HG02610 (cell line): ENCODE measurements at regions not wholly inside any gene's neighbourhood (a gene's known extent, or its start where the extent isn't known, plus 50 kb on each side); places are given as distances from the start of the nearest gene placed in this dataset.

Source experiments
- ATAC-seq: cut with Tn5 transposase; IDR thresholded peaks from one replicate; pipeline ENCODE4 v1.9.1; 2021; ENCODE audit warnings: mild to moderate bottlenecking, moderate library complexity; ENCODE audit not compliant: unreplicated experiment

DNA sequence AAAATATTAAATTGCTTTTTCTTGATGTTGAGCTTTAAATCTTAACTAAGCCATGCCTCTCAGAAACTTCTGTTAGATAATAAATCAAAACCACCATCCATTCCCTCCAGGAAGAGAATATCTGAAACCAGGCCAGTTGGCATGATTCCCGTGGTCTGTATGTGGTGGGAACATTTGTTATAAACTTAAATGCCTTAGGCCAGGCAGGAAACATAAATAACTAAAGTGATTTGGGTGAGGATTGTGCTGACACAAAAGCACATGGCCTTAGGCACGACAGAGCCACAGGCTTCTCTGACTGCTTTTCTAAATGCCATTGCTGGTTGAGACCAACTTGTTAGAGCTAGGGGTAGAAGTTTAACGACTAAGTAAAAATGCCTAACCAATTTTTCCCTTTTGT is 255.9 kb downstream of the GABRG2 start:
- no peak for ATAC-seq

DNA sequence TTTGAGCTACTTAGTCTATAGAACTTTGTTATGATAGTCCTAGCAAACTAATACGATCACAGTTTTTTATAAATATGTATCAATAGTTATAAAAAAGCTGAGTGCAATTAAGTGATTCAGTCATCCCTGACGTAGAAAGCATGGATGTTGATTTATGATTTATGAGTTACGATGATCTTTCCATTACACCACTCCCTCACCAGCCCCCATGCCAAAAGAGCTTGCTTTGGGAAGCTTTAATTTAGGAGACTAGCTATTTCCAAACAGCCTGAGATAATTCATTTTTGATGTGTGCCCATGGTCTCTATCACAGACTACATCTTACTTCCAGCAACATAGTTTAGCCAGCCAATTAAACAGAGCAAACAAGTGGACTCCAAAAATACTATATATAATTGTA is 256.8 kb downstream of the GABRG2 start:
- ATAC-seq, result no peak

DNA sequence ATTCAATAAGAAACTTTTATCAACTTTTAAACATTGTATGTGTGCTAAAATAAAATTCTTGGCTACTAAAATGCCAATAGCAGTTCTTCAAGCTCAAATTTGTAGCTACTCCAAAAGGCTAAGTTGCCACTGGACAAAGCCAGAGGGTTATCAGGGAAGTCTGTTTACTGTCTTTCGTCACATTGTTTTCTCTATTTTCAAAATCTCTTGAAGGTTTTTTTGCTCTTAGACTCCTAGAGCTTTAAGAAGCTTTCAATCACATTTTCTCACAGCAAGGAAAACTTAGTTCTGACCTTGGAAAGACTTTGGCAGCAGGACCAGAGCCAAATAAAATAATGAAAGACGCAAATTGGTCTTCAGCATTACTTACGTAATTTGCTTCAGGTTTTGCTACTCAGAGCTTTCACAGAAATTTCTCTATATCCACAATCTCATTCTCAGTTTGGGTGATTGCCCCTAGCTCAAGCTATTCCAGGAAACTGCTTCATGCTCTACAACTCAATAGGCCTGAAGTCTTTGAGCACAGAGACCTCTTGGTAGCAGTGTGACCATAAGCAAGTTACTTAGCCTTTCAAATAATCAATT is 257.7 kb downstream of the GABRG2 start:
- ATAC-seq, result no peak

DNA sequence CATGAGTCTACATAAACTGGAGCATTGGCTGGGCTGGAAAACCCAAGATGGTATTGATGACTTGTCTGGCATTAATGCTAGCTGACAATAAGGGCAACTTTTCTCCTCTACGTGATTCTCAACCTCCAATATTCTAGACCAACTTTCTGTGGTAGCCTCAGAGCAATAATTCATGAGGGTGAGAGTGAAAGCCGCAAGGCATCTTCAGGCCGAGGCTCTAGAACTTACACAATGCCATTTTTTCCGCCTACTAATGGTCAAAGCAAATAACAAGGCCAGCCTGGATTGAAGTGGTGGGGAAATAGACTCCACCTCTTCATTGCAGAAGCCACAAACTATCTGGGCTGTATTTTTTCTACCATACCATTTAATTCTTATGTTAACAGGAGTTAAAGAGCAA is 267.4 kb downstream of the GABRG2 start:
- no peak for ATAC-seq

DNA sequence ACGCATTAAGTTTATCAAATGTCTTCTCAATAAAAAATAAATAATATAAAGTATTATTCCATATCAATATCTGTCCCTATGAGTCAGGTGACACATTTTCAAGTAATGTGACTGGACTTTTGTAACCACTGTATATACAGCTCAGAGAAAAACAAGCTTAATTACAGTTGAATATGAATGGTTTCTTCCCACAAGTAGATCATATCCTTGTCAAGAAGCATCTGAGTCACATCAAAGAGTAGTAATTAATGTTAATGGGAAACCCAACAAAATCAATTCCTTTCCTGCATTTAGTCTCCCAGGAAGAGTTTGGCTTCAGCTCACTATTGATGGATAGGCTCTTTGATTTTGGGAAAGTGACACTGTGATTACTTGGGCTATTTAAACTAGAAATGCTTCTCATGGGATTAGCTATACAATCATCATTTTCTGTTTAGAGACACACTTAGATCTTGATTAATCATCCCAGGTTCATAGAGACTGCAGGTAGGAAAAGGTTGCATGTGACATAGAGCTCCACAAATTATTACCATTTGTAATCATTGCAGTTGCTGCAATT is 292.9 kb downstream of the GABRG2 start:
- ATAC-seq, result no peak

DNA sequence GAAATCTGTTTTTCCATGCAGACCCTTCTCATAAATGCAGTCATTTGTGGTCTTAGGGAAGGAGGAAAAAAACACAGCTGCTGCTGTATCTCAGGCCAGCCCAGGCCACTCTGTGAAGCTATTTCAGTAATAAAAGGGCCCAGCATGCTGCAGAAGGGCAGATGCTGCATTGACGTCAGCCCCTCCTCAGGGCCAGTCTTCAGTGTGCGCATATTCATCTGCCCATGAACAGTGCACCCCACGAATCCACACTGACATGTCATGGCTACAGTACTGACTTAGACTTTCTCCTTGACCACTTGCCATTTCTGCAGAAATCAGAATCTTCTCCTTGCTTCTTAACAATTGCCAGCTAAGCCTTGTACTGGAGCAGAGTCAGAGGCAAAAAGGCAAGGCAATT is 304.7 kb downstream of the GABRG2 start:
- no peak for ATAC-seq

DNA sequence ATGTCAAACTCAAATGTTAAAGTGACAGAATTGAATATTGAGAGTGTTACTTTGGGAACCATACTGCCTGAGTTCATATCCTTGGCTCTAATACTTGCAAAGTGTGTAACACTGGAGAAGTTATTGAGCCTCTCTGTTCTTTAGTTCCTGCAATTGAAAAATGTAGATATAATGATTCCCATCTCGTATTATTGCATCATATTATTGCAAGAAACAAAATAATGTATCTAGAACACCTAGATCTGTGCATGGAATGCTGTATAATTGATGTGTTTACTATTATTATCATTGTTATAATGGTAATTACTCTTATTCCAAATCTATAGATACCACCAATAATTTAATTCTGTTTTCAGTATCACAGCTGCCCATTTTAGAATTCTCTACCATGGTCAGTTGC is 310.3 kb downstream of the GABRG2 start:
- no peak for ATAC-seq

DNA sequence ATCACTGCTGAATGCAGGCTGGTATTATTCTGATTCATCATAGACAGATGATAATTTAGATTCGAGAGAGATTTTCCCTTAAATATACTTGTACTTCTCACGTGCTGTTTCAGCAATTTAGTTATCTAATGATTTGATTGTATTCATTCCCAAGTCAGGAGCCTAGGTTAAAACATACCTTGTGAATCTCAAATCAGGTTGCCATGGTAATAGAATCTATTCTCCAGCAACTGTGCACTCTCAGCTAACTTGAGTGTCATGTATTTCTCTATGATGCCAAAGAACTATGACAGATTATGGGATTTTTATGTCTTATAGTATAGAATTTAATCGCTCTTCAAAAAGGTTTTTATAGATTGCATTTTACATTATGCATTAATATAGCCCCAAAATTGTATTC is 315.3 kb downstream of the GABRG2 start:
- ATAC-seq, result no peak

DNA sequence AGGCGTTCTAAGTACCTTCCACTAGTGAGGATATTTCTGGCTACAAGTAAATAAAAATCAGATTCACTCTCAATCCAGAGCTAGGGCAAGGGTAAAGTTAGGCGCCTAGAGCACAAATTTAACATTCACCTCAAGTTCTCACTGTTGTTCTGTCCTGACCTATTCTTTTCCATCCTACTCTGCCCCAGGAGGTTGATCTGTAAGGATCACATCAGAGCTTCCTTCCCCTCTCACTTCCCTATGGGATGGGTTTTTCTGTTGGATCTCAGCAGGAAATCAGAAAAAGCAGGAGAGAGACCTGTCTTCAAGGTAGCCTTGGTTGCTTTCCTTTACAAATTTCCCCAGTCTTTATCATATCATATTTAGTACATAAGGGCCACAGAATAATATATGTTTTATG is 316.7 kb downstream of the GABRG2 start:
- no peak for ATAC-seq

DNA sequence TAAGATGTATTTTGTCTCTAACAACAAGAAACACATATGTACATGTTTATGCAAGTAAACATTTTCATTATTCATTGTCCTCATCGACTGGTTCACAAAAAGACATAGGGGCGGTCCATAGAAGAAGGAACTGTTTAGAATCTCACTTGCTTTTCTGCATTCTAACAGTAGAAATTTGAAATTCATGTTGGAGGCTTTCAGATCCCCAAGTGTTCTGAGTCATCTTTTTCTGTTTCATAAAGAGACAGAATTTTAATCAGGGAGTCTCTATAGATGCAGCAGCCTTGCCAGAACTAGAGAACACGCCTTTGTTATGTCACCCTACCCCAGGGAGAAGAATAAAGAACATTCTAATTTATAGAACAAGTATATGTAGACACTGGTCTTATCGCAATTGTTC is 324.3 kb downstream of the GABRG2 start:
- ATAC-seq, result no peak

DNA sequence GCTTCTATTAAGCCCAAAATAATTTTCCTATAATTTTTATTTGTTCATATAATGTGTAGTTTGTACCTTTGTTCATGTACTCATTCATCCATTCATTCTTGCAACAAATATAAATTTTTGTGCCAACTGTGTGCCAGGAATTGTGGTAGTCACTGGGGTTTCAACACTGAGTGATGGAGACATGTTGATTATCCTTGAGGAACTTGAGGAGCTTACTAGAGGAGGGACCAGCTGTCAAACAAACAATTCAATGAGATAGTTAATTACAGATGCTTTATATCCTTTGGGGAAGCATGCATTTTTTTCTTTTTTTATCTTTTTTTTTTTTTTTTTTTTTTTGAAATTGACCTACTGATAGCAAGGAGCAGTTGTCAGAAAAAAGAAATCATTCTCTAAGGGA is 324.8 kb downstream of the GABRG2 start:
- no peak for ATAC-seq

DNA sequence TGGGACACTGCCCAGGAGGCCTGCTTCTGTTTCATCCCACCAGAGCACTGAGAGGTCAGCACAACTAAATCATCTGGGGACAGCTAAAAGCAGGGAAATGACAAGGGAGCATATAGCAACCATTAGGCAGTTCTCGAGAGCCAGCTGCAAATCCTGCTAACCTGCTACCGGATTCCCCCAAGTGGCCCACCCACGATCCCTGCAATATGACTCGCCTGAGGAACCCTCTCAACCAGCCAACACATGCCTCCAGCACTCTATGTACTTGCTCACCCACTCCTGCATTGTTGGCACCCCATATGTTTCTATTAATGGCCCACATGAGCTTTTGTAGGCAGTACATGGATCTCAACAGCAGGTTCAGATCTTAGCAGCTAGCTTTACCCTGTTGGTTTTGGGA is 326.0 kb downstream of the GABRG2 start:
- ATAC-seq, result no peak

DNA sequence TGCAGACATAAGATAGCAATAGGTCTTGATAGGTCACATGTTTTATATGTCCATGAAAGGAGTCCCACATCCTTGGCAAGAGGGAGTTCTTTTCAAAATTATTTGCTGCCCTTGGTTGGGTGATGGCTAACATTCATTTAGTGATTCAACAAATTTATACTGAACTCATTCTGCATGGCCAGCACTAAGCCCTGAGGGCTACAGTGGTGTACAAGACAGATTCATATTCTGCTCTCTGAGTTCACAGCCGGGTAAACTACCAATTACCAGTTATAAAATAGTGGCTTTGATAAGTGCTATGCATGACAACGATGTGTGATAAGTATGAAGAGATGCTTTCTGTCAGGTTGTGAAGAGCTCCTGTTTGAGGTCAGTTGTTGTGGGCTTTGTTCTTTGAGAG is 340.0 kb downstream of the GABRG2 start:
- ATAC-seq, result no peak

DNA sequence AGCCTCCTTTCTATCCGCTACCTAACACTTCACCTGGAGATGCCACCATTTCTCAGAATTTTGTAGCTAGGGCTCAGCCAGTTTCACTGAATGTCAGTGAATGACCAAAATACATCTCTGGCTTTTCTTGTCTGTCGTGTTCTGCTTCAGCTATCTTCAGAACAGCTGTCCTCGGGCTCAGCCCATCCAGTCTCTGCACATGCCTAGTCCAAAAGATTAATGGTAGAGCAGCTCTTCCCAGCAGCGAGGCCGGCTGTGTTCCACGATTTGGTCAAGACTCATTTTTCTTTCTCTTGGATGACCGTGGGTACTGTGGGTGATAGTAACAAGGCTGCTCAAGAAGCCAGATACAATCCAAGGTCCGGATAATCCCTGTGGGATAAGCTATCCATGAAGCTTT is 342.8 kb downstream of the GABRG2 start:
- ATAC-seq, result no peak

DNA sequence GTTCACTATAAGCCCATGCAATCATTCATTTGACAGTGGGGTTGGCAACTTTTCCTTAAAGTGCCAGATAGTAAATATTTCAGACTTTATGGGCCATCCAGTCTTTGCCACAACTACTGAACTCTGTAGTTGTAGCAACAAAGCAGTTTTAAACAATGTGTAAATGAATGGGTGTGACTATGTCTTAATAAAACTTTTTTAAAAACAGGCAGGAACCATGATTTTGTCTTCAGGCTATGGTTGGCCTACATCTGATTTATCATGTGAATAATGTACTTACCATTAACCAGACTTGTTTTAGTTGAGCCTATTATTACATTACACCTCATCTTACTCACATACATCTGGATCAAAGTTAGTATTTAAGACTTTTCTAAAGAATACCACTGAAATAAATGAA is 361.6 kb downstream of the GABRG2 start:
- ATAC-seq, result no peak

DNA sequence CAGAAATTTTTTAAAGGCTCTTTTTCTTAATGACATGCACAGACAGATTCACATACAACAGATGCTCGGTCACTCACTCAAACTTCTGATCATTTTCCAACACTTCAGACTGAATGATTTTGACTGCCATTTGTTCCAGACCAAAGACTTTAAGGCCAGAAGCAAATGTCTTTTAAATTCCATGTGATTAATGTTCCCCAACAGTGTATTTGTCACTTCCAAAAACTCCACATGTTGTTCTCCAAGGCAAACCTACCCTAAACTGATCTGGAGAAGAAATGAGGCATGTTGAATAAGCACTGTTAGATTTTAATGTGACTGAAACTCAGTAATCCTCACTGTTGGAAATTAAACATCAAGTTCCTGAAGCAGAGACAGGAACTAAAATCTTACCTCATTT is 366.7 kb downstream of the GABRG2 start:
- ATAC-seq, result no peak

DNA sequence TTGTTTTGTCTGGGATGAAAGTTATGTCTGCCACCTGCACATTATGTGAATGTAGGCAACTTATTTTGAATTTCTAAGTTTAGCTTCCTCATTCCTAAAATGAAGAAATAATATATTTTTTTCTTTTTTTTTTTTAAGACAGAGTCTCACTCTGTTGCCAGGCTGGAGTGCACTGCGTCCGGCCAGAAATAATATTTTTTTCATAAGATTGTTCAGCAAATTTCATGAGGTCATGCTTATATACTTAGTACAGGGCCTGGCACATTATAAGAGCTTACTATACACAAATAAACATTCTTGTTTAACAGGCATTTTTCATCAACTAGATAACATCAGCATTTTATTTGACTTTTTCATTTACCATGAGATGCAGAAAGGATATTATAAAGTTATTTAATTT is 368.5 kb downstream of the GABRG2 start:
- no peak for ATAC-seq

DNA sequence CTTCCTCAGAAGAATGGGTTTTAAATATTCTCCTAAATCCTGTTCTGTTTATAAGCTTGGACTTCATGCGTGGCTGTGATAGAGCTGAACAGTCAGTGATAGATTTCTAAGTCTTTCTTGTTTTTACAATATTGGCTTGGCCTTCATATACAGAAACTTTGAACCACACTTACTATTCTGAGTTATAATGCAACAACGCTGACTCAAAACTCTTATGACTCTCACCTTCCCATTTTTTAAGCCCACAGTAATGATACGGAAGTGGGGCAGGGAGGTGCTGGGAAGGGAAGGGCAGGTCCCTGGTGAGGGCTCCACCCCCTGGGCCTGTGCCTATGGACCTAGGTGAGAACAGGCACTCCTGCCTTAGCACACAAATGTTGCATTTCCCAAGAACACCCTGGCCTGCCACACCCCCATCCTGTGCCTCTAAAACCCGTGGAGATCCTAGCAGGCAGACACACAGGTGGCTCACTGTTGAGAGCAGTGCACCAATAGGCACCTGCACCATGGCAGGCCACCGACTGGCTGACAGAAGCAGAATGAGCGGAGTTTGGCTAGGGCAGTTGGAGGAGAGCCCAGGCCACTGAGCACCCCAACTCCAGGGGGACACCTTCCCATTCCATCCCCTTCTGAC is 376.7 kb downstream of the GABRG2 start:
- ATAC-seq, result no peak

DNA sequence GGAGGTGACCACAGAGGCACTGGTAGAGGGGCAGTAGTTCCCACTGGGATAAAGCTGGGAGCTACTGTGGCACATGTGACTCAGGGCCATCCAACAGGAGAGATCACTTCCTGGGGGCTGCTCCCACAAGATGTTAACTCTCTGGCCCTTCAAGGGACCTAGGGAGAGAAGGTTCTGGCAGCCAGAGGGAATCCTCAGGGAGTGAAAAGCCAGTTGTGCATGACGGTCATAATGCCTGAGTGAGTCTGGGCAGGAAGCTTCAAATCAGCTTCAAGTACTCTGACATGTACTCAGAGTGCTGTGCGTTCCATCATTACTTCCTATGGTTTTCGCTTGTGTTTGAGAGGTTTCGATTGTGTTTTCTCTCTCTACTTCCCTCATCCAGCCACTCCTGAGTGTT is 388.5 kb downstream of the GABRG2 start:
- ATAC-seq, result no peak

DNA sequence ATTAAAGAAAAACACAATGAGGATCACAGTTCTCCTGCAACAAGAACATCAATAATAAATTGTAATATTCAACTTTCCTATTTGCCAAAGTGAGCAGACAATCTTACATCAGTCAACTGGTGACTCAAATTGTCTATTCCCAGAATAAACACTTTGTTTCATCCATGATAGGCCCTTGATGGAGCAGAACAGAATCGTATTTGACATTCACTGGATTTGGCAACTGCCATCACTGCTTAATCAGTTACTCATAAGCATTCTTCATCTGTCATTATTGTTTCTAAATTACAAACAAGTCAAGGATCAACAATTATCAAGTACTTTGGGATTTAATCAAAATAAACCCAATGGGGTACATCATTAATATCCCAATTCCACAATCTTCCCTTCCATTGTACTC is 398.4 kb downstream of the GABRG2 start:
- ATAC-seq, result no peak

DNA sequence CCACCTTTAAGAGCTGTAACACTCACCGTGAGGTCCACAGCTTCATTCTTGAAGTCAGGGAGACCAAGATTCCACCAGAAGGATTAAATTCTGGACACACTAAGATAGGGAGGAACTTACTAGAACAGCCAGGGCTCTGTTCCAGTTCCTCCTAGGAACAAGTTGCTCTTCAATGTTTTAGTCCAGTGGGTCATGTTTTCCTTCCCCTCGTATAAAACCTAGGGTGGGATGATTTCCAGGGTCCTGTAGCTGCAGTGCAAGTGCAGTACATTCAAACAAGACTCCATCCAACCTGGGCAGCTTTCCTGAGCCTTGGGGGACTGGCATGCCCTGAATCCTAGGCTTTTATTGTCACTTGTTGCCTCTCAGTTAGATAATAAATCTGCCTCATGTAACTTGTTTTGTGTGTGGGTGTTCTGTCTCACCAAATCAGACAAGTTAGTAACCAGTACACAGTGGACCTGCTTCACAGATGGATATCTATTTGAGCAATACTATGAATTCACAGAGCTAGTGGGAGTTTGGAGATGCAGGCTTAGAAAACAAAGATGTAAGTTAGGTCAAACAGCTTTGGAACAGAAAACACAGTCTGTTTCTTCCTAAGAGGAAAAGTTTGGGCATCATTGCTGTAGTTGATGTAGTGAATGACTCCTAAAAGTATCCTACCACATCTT is 405.6 kb downstream of the GABRG2 start:
- ATAC-seq, result no peak

DNA sequence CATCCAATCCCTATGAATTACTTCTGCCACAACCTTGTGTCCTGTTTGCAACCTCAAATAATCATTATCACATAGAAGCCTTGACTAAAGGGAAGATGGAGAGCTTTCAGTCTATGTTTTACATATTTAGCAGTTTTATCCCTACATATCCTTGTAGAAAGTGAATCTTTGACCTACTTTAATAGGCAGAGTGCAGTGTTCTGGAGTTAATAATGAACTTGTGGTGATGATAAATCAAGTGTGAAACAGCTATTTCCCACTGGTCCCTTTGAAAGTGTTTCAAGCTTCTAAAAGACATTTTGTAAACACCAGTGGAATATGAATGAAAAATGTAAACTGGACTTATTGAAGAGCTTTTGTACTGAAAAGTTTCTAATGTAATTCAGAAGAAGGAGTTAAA is 406.7 kb downstream of the GABRG2 start:
- ATAC-seq, result no peak
